ENCODE measurements at regions not wholly inside any gene's neighbourhood (a gene's known extent, or its start where the extent isn't known, plus 50 kb on each side); places are given as distances from the start of the nearest gene placed in this dataset.

- TF ChIP-seq, protein P1, sequence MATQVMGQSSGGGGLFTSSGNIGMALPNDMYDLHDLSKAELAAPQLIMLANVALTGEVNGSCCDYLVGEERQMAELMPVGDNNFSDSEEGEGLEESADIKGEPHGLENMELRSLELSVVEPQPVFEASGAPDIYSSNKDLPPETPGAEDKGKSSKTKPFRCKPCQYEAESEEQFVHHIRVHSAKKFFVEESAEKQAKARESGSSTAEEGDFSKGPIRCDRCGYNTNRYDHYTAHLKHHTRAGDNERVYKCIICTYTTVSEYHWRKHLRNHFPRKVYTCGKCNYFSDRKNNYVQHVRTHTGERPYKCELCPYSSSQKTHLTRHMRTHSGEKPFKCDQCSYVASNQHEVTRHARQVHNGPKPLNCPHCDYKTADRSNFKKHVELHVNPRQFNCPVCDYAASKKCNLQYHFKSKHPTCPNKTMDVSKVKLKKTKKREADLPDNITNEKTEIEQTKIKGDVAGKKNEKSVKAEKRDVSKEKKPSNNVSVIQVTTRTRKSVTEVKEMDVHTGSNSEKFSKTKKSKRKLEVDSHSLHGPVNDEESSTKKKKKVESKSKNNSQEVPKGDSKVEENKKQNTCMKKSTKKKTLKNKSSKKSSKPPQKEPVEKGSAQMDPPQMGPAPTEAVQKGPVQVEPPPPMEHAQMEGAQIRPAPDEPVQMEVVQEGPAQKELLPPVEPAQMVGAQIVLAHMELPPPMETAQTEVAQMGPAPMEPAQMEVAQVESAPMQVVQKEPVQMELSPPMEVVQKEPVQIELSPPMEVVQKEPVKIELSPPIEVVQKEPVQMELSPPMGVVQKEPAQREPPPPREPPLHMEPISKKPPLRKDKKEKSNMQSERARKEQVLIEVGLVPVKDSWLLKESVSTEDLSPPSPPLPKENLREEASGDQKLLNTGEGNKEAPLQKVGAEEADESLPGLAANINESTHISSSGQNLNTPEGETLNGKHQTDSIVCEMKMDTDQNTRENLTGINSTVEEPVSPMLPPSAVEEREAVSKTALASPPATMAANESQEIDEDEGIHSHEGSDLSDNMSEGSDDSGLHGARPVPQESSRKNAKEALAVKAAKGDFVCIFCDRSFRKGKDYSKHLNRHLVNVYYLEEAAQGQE (IDR thresholded peaks at IDR 0.05; ENCODE audit: borderline replicate concordance): no peak
- TF ChIP-seq, protein P2, sequence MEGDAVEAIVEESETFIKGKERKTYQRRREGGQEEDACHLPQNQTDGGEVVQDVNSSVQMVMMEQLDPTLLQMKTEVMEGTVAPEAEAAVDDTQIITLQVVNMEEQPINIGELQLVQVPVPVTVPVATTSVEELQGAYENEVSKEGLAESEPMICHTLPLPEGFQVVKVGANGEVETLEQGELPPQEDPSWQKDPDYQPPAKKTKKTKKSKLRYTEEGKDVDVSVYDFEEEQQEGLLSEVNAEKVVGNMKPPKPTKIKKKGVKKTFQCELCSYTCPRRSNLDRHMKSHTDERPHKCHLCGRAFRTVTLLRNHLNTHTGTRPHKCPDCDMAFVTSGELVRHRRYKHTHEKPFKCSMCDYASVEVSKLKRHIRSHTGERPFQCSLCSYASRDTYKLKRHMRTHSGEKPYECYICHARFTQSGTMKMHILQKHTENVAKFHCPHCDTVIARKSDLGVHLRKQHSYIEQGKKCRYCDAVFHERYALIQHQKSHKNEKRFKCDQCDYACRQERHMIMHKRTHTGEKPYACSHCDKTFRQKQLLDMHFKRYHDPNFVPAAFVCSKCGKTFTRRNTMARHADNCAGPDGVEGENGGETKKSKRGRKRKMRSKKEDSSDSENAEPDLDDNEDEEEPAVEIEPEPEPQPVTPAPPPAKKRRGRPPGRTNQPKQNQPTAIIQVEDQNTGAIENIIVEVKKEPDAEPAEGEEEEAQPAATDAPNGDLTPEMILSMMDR (IDR thresholded peaks at IDR 0.05; ENCODE audit: poor library complexity, severe bottlenecking): no peak
- TF ChIP-seq EP300 (conservative IDR thresholded peaks at IDR 0.05; ENCODE audit: poor library complexity, severe bottlenecking) (peak; percentile 34), EZH2 (IDR thresholded peaks at IDR 0.05; ENCODE audit: borderline replicate concordance, insufficient read depth, low read length, poor library complexity, severe bottlenecking) (no peak), SMC3 (conservative IDR thresholded peaks at IDR 0.05; ENCODE audit: poor library complexity) (no peak)
These were observed 391.2 kb downstream of the ANKRD7 start for GRCh38 chr7:118615681-118616080.

Data from neural cell (in vitro differentiated cells).